Esophagus squamous epithelium (tissue), 4 donors: ENCODE measurements at regions not wholly inside any gene's neighbourhood (a gene's known extent, or its start where the extent isn't known, plus 50 kb on each side); places are given as distances from the start of the nearest gene placed in this dataset.

ENCODE experiments used
- POLR2A ChIP-seq, 4 donors: fragments of 450-650 bp; IDR thresholded peaks; one replicate each; pipeline ENCODE4 v1.6.1; 2017; ENCODE audit warnings: antibody characterized with exemption in 4 of 4, mild to moderate bottlenecking in 4 of 4, moderate library complexity in 3 of 4
- TF ChIP-seq, protein P1 (sequence below), 6 experiments: fragments of 450-650 bp in 4 of 6; fragments of 200-600 bp in 2 of 6; sonication (generic) in 2 of 6; IDR thresholded peaks; one replicate each; pipeline ENCODE4 v1.5.1; 2016 to 2019; ENCODE audit warnings: antibody characterized with exemption in 6 of 6, mild to moderate bottlenecking in 4 of 6, moderate library complexity in 4 of 6

GRCh38 chr2:144208924-144209323, 311.0 kb downstream of the ZEB2 start:
- TF ChIP-seq, protein P1, sequence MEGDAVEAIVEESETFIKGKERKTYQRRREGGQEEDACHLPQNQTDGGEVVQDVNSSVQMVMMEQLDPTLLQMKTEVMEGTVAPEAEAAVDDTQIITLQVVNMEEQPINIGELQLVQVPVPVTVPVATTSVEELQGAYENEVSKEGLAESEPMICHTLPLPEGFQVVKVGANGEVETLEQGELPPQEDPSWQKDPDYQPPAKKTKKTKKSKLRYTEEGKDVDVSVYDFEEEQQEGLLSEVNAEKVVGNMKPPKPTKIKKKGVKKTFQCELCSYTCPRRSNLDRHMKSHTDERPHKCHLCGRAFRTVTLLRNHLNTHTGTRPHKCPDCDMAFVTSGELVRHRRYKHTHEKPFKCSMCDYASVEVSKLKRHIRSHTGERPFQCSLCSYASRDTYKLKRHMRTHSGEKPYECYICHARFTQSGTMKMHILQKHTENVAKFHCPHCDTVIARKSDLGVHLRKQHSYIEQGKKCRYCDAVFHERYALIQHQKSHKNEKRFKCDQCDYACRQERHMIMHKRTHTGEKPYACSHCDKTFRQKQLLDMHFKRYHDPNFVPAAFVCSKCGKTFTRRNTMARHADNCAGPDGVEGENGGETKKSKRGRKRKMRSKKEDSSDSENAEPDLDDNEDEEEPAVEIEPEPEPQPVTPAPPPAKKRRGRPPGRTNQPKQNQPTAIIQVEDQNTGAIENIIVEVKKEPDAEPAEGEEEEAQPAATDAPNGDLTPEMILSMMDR (IDR thresholded peaks at IDR 0.05): no peak
- TF ChIP-seq POLR2A (IDR thresholded peaks at IDR 0.05): no peak
